DOHH2 (cell line): ENCODE measurements at regions not wholly inside any gene's neighbourhood (a gene's known extent, or its start where the extent isn't known, plus 50 kb on each side); places are given as distances from the start of the nearest gene placed in this dataset.
"Not testable (repeated sequence)": the region's sequence is repeated elsewhere in the genome, so short reads cannot be mapped to it uniquely, and the experiment has no call there.

ENCODE experiments used
- EZH2phosphoT487 ChIP-seq: fragments of 200-600 bp; sonication (generic); IDR thresholded peaks from 2 replicates; pipeline ENCODE4 v1.6.1; 2017; ENCODE audit warnings: borderline replicate concordance, mild to moderate bottlenecking, antibody characterized with exemption, low read length, moderate library complexity, mixed read lengths
- TF ChIP-seq, protein P1 (sequence below): fragments of 200-600 bp; sonication (generic); IDR thresholded peaks from one replicate; pipeline ENCODE4 v1.5.1; 2014; ENCODE audit warnings: antibody characterized with exemption, mild to moderate bottlenecking, low read depth, low read length; ENCODE audit not compliant: poor library complexity, severe bottlenecking

DNA sequence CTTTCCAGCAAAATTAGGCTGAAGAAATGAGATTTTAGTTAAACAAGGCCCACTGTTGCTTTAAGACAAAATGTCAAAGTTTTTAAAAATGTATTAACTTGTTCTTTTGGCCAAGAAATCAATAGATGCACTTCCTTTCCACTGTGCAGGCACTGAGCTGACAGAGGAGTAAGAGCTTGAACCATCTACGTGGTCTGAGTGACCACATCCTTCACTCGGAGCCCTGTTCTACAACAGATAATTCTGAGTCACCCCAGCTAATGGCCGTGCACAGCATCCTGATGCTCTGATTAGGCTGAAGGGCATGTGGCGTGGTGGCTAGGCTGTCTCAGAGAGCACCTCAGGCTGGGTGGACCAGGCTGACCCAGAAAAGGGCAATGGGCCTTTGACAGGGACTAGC lies 107.9 kb downstream of the POTEC start:
- TF ChIP-seq, protein P1, sequence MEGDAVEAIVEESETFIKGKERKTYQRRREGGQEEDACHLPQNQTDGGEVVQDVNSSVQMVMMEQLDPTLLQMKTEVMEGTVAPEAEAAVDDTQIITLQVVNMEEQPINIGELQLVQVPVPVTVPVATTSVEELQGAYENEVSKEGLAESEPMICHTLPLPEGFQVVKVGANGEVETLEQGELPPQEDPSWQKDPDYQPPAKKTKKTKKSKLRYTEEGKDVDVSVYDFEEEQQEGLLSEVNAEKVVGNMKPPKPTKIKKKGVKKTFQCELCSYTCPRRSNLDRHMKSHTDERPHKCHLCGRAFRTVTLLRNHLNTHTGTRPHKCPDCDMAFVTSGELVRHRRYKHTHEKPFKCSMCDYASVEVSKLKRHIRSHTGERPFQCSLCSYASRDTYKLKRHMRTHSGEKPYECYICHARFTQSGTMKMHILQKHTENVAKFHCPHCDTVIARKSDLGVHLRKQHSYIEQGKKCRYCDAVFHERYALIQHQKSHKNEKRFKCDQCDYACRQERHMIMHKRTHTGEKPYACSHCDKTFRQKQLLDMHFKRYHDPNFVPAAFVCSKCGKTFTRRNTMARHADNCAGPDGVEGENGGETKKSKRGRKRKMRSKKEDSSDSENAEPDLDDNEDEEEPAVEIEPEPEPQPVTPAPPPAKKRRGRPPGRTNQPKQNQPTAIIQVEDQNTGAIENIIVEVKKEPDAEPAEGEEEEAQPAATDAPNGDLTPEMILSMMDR, result not testable (repeated sequence)
- not testable (repeated sequence) for TF ChIP-seq EZH2phosphoT487
